Hematopoietic multipotent progenitor cell (in vitro differentiated cells): ENCODE measurements at regions not wholly inside any gene's neighbourhood (a gene's known extent, or its start where the extent isn't known, plus 50 kb on each side); places are given as distances from the start of the nearest gene placed in this dataset.
"Not testable (repeated sequence)": the region's sequence is repeated elsewhere in the genome, so short reads cannot be mapped to it uniquely, and the experiment has no call there.

Source experiments
- DNase-seq, 3 donors: peaks; one replicate each; pipeline ENCODE4 v3.0.0-alpha.2; 2011 to 2015; ENCODE audit warnings: low read depth in 2 of 3, low spot score in 2 of 3

- DNase-seq = peak in 1 of 3 donors; percentile 15
Observed at GRCh38 chr5:21341948-21342261, 1353.9 kb upstream of the CDH18 start.

- not testable (repeated sequence) for DNase-seq
Observed at GRCh38 chr5:21341203-21341947, 1353.4 kb upstream of the CDH18 start.

- not testable (repeated sequence) for DNase-seq
Observed at GRCh38 chr5:21340233-21340632, 1352.2 kb upstream of the CDH18 start.

- not testable (repeated sequence) for DNase-seq
Observed at GRCh38 chr5:21336478-21336877, 1348.5 kb upstream of the CDH18 start.

GRCh38 chr5:21315376-21315775 lies 1327.4 kb upstream of the CDH18 start:
- DNase-seq = not testable (repeated sequence)

GRCh38 chr5:21301205-21301604 lies 1313.2 kb upstream of the CDH18 start:
- not testable (repeated sequence) for DNase-seq

GRCh38 chr5:21274361-21274760 lies 1286.4 kb upstream of the CDH18 start:
- not testable (repeated sequence) for DNase-seq

GRCh38 chr5:21263361-21263760 lies 1275.4 kb upstream of the CDH18 start:
- DNase-seq = no peak

GRCh38 chr5:21254161-21254560 lies 1266.2 kb upstream of the CDH18 start:
- no peak for DNase-seq

GRCh38 chr5:21244982-21245381 lies 1257.0 kb upstream of the CDH18 start:
- DNase-seq = no peak

- DNase-seq = no peak
Observed at GRCh38 chr5:21238786-21239185, 1250.8 kb upstream of the CDH18 start.

GRCh38 chr5:21237461-21237860 lies 1249.5 kb upstream of the CDH18 start:
- no peak for DNase-seq

- no peak for DNase-seq
Observed at GRCh38 chr5:21236971-21237427, 1249.0 kb upstream of the CDH18 start.

- DNase-seq = no peak
Observed at GRCh38 chr5:21236104-21236503, 1248.1 kb upstream of the CDH18 start.

- DNase-seq = no peak
Observed at GRCh38 chr5:21225223-21226064, 1237.4 kb upstream of the CDH18 start.

GRCh38 chr5:21221616-21222015 lies 1233.6 kb upstream of the CDH18 start:
- no peak for DNase-seq

- DNase-seq = peak in 2 of 3 donors; percentile 0 to 1
Observed at GRCh38 chr5:21219966-21220365, 1232.0 kb upstream of the CDH18 start.

GRCh38 chr5:21219251-21219650 lies 1231.3 kb upstream of the CDH18 start:
- no peak for DNase-seq

GRCh38 chr5:21212026-21212425 lies 1224.0 kb upstream of the CDH18 start:
- no peak for DNase-seq

GRCh38 chr5:21209409-21209808 lies 1221.4 kb upstream of the CDH18 start:
- DNase-seq = no peak

GRCh38 chr5:21199087-21199486 lies 1211.1 kb upstream of the CDH18 start:
- no peak for DNase-seq

- no peak for DNase-seq
Observed at GRCh38 chr5:21195145-21195544, 1207.1 kb upstream of the CDH18 start.
